ENCODE measurements at regions not wholly inside any gene's neighbourhood (a gene's known extent, or its start where the extent isn't known, plus 50 kb on each side); places are given as distances from the start of the nearest gene placed in this dataset.

GRCh38 chr2:117071556-117072102 is 742.9 kb upstream of the DDX18 start:
- no peaks in the 10 kb centered on the region for H3K4me1 ChIP-seq (ENCODE audit: low read depth)
- no peaks in the 10 kb centered on the region for H3K36me3 ChIP-seq (ENCODE audit: low read depth)
- H3K4me3 ChIP-seq: no peak overlapping the region
- DNase-seq (peak in 1 of 3 donors; percentile 44), ATAC-seq (no peak)
- H3K9me3 ChIP-seq: peaks cover 5% of the 10 kb centered on the region
- intact Hi-C loops (cut with DNase I, micrococcal nuclease): no loop called here
- TF ChIP-seq, protein P1, sequence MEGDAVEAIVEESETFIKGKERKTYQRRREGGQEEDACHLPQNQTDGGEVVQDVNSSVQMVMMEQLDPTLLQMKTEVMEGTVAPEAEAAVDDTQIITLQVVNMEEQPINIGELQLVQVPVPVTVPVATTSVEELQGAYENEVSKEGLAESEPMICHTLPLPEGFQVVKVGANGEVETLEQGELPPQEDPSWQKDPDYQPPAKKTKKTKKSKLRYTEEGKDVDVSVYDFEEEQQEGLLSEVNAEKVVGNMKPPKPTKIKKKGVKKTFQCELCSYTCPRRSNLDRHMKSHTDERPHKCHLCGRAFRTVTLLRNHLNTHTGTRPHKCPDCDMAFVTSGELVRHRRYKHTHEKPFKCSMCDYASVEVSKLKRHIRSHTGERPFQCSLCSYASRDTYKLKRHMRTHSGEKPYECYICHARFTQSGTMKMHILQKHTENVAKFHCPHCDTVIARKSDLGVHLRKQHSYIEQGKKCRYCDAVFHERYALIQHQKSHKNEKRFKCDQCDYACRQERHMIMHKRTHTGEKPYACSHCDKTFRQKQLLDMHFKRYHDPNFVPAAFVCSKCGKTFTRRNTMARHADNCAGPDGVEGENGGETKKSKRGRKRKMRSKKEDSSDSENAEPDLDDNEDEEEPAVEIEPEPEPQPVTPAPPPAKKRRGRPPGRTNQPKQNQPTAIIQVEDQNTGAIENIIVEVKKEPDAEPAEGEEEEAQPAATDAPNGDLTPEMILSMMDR (IDR thresholded peaks at IDR 0.05): no peak

GRCh38 chr2:117074756-117075155 is 739.7 kb upstream of the DDX18 start:
- Histone ChIP-seq H3K4me3 (no peak overlapping the region), H3K9me3 (peaks cover 5% of the 10 kb centered on the region), H3K36me3 (ENCODE audit: low read depth) (no peaks in the 10 kb centered on the region), H3K4me1 (ENCODE audit: low read depth) (no peaks in the 10 kb centered on the region)
- ATAC-seq (no peak), DNase-seq (no peak)
- TF ChIP-seq, protein P1 (IDR thresholded peaks at IDR 0.05): no peak
- intact Hi-C loops (cut with DNase I, micrococcal nuclease): no loop called here

- DNase-seq (no peak), ATAC-seq (no peak)
- intact Hi-C loops (cut with DNase I, micrococcal nuclease): no loop called here
- H3K4me1 ChIP-seq (ENCODE audit: low read depth): no peaks in the 10 kb centered on the region
- no peaks in the 10 kb centered on the region for H3K36me3 ChIP-seq (ENCODE audit: low read depth)
- no peak overlapping the region for H3K4me3 ChIP-seq
- TF ChIP-seq, protein P1 (IDR thresholded peaks at IDR 0.05): no peak
- no peaks in the 10 kb centered on the region for H3K9me3 ChIP-seq
These were observed 729.2 kb upstream of the DDX18 start for GRCh38 chr2:117085256-117085655.

- intact Hi-C loops (cut with DNase I, micrococcal nuclease): no loop called here
- H3K9me3 ChIP-seq: no peaks in the 10 kb centered on the region
- no peaks in the 10 kb centered on the region for H3K4me1 ChIP-seq (ENCODE audit: low read depth)
- H3K36me3 ChIP-seq (ENCODE audit: low read depth): no peaks in the 10 kb centered on the region
- no peak overlapping the region for H3K4me3 ChIP-seq
- ATAC-seq (no peak), DNase-seq (no peak)
- TF ChIP-seq, protein P1 (IDR thresholded peaks at IDR 0.05): no peak
These were observed 728.8 kb upstream of the DDX18 start for GRCh38 chr2:117085737-117086136.

- ATAC-seq (no peak), DNase-seq (no peak)
- Histone ChIP-seq H3K4me1 (ENCODE audit: low read depth) (no peaks in the 10 kb centered on the region), H3K36me3 (ENCODE audit: low read depth) (no peaks in the 10 kb centered on the region), H3K4me3 (no peak overlapping the region), H3K9me3 (no peaks in the 10 kb centered on the region)
- intact Hi-C loops (cut with DNase I, micrococcal nuclease): no loop called here
- TF ChIP-seq, protein P1 (IDR thresholded peaks at IDR 0.05): no peak
These were observed 728.1 kb upstream of the DDX18 start for GRCh38 chr2:117086174-117086942.
